BJ (cell line): ENCODE measurements at regions not wholly inside any gene's neighbourhood (a gene's known extent, or its start where the extent isn't known, plus 50 kb on each side); places are given as distances from the start of the nearest gene placed in this dataset.

Experiments used
- CTCF ChIA-PET: fragments of 350-600 bp; formaldehyde crosslinking; extraction: SDS; loops from one replicate; lab custom pipeline; 2021; ENCODE audit warnings: antibody characterized with exemption, inconsistent platforms; lab: Yijun Ruan, JAX
- POLR2A ChIA-PET: fragments of 300-600 bp; sonication (Branson Sonifier 250); formaldehyde crosslinking; extraction: SDS; loops from one replicate; lab custom pipeline; 2021; ENCODE audit warnings: antibody characterized with exemption; lab: Charles Lee
- DNase-seq: peaks from one replicate; pipeline ENCODE4 v3.0.0-alpha.2; 2011; ENCODE audit warnings: low read depth
- H3K27me3 ChIP-seq: 2 replicates; pipeline ENCODE4 v1.6.0; 2011; ENCODE audit warnings: low read length; ENCODE audit not compliant: control insufficient read depth, insufficient read depth
- H3K36me3 ChIP-seq: 2 replicates; pipeline ENCODE4 v1.5.1; 2011; ENCODE audit warnings: low read length; ENCODE audit not compliant: control insufficient read depth, insufficient read depth
- H3K4me3 ChIP-seq: 2 replicates; pipeline ENCODE4 v1.5.1; 2011; ENCODE audit warnings: low read depth, mild to moderate bottlenecking, control low read depth, low read length
- CTCF ChIP-seq: IDR thresholded peaks from 2 replicates; pipeline ENCODE4 v1.5.1; 2011; ENCODE audit warnings: low read depth, mild to moderate bottlenecking, control low read depth, inconsistent platforms, low read length, moderate library complexity; ENCODE audit not compliant: insufficient read depth

- Histone ChIP-seq H3K36me3 (no peaks in the 10 kb centered on the region), H3K27me3 (no peaks in the 10 kb centered on the region), H3K4me3 (no peak overlapping the region)
- TF ChIP-seq CTCF: no peak
- ChIA-PET POLR2A (no interaction called here), CTCF (interaction anchor here (1.8 kb wide), 1 partner anchor 7 kb away, joined by 4 read pairs; no protein-coding TSS in a partner anchor)
- DNase-seq: no peak
These were observed 50.3 kb upstream of the DPH6 start for GRCh38 chr15:35596285-35596684.

- TF ChIP-seq CTCF: no peak
- Histone ChIP-seq H3K27me3 (no peaks in the 10 kb centered on the region), H3K36me3 (no peaks in the 10 kb centered on the region), H3K4me3 (no peak overlapping the region)
- POLR2A ChIA-PET: no interaction called here
- DNase-seq: no peak
- CTCF ChIA-PET: interaction anchor here (1.6 kb wide), 1 partner anchor 7 kb away, joined by 4 read pairs; no protein-coding TSS in a partner anchor
These were observed 56.9 kb upstream of the DPH6 start for GRCh38 chr15:35602836-35603235.

- POLR2A ChIA-PET: no interaction called here
These were observed 57.3 kb upstream of the DPH6 start for GRCh38 chr15:35603301-35603700.

GRCh38 chr15:35603856-35604255 lies 57.9 kb upstream of the DPH6 start:
- H3K4me3 ChIP-seq: no peak overlapping the region
- TF ChIP-seq CTCF: no peak
- no peaks in the 10 kb centered on the region for H3K27me3 ChIP-seq
- ChIA-PET CTCF (interaction anchor here (1.0 to 1.6 kb wide), 2 partner anchors 8 to 12 kb away, joined by 3 to 4 read pairs; no protein-coding TSS in a partner anchor), POLR2A (no interaction called here)
- no peak for DNase-seq
- H3K36me3 ChIP-seq: no peaks in the 10 kb centered on the region

More at GRCh38 chr15:35603301-35603700, 57.3 kb upstream of the DPH6 start:
- CTCF ChIA-PET: interaction anchor here (1.6 kb wide), 1 partner anchor 8 kb away, joined by 4 read pairs; no protein-coding TSS in a partner anchor
- DNase-seq: peak; percentile 10
- Histone ChIP-seq H3K36me3 (no peaks in the 10 kb centered on the region), H3K4me3 (no peak overlapping the region), H3K27me3 (no peaks in the 10 kb centered on the region)
- TF ChIP-seq CTCF: no peak

GRCh38 chr15:35605764-35606449 lies 59.9 kb upstream of the DPH6 start:
- no peak for TF ChIP-seq CTCF
- Histone ChIP-seq H3K36me3 (no peaks in the 10 kb centered on the region), H3K4me3 (no peak overlapping the region), H3K27me3 (no peaks in the 10 kb centered on the region)
- POLR2A ChIA-PET: no interaction called here
- DNase-seq: no peak
- CTCF ChIA-PET: no interaction called here
